ENCODE measurements at regions not wholly inside any gene's neighbourhood (a gene's known extent, or its start where the extent isn't known, plus 50 kb on each side); places are given as distances from the start of the nearest gene placed in this dataset.

DNA sequence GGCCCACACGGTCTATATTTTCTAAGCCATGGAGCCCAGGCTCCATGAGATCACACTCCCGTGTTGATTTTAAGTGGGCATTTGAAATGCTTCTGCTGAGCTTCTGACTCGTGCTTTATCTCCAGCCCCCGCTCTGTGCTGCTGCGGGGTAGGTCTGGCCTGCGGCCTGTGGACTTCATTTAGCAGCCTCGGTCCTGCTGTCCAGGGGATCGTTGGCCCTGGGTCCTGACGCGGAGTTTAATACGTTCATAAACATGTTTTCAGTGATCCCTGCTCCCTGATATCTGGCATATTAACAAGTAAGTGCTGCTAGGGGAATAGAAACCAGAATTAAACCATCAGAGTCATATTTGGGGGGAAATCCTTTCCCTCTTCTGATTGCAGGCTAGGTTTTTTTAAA lies 540.3 kb upstream of the MGMT start:
- Histone ChIP-seq H3K4me3 (ENCODE audit: low read depth, low read length, poor library complexity, severe bottlenecking) (no peak overlapping the region), H3K27me3 (ENCODE audit: insufficient read depth, low read length) (no peaks in the 10 kb centered on the region), H3K9ac (ENCODE audit: low read length) (no peak overlapping the region), H3K9me2 (ENCODE audit: low read depth, low read length) (no peaks in the 10 kb centered on the region), H3F3A (ENCODE audit: insufficient read depth, low read length) (no peaks in the 10 kb centered on the region), H3K4me2 (ENCODE audit: low read length) (no peak overlapping the region), H3K4me1 (ENCODE audit: insufficient read depth, low read length, severe bottlenecking) (no peaks in the 10 kb centered on the region), H2AFZ (ENCODE audit: low read length) (no peak overlapping the region), H4K20me1 (ENCODE audit: insufficient read depth, low read length) (no peaks in the 10 kb centered on the region), H3K79me2 (ENCODE audit: insufficient read depth, low read length) (no peaks in the 10 kb centered on the region), H3K36me3 (ENCODE audit: insufficient read depth, low read length) (no peaks in the 10 kb centered on the region), H3K9me3 (ENCODE audit: low read length) (no peaks in the 10 kb centered on the region), H3K27ac (ENCODE audit: low read depth, low read length, poor library complexity, severe bottlenecking) (no peak overlapping the region)
- no peak for TF ChIP-seq EZH2 (IDR thresholded peaks at IDR 0.05; ENCODE audit: borderline replicate concordance, low read length)
- TF ChIP-seq, protein P1, sequence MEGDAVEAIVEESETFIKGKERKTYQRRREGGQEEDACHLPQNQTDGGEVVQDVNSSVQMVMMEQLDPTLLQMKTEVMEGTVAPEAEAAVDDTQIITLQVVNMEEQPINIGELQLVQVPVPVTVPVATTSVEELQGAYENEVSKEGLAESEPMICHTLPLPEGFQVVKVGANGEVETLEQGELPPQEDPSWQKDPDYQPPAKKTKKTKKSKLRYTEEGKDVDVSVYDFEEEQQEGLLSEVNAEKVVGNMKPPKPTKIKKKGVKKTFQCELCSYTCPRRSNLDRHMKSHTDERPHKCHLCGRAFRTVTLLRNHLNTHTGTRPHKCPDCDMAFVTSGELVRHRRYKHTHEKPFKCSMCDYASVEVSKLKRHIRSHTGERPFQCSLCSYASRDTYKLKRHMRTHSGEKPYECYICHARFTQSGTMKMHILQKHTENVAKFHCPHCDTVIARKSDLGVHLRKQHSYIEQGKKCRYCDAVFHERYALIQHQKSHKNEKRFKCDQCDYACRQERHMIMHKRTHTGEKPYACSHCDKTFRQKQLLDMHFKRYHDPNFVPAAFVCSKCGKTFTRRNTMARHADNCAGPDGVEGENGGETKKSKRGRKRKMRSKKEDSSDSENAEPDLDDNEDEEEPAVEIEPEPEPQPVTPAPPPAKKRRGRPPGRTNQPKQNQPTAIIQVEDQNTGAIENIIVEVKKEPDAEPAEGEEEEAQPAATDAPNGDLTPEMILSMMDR (IDR thresholded peaks at IDR 0.05; ENCODE audit: low read length), result no peak

DNA sequence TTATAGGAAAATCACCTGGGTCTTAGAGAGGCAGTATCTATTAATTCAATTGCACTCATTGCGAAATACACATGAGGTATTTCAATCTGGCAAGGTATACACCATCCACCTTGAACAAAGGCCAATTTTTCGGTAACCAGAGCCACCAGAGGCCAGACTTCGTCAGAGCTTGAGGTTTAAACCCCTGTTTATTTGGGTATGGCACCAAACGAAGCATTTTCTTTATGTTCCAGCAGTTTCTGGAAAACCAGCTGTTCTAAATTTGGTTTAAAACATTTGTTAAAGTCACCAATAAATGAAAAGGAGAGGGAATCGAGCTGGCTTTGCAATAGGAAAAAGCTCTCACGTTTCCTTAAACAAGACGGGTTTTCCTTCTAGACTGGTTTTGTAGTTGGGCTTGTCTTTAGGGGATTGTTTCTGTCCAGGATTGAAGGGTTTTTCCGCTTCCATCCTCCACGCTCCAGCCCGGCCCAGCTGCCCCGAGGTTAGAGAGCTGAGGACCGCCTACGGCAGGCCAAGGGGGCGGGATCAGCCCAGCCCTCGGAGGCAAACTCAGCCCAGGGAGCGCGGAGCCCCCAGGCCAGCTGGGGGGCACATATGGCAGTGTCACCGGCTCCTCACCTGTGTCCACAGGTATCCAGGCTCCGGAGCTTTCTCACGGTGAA lies 539.4 kb upstream of the MGMT start:
- Histone ChIP-seq H3K9me3 (ENCODE audit: low read length) (no peaks in the 10 kb centered on the region), H3K4me3 (ENCODE audit: low read depth, low read length, poor library complexity, severe bottlenecking) (no peak overlapping the region), H4K20me1 (ENCODE audit: insufficient read depth, low read length) (no peaks in the 10 kb centered on the region), H3K27me3 (ENCODE audit: insufficient read depth, low read length) (no peaks in the 10 kb centered on the region), H3F3A (ENCODE audit: insufficient read depth, low read length) (no peaks in the 10 kb centered on the region), H3K4me1 (ENCODE audit: insufficient read depth, low read length, severe bottlenecking) (no peaks in the 10 kb centered on the region), H3K27ac (ENCODE audit: low read depth, low read length, poor library complexity, severe bottlenecking) (no peak overlapping the region), H3K4me2 (ENCODE audit: low read length) (no peak overlapping the region), H3K79me2 (ENCODE audit: insufficient read depth, low read length) (no peaks in the 10 kb centered on the region), H2AFZ (ENCODE audit: low read length) (no peak overlapping the region), H3K36me3 (ENCODE audit: insufficient read depth, low read length) (no peaks in the 10 kb centered on the region), H3K9me2 (ENCODE audit: low read depth, low read length) (no peaks in the 10 kb centered on the region), H3K9ac (ENCODE audit: low read length) (no peak overlapping the region)
- TF ChIP-seq, protein P1 (IDR thresholded peaks at IDR 0.05; ENCODE audit: low read length), result no peak
- TF ChIP-seq EZH2 (IDR thresholded peaks at IDR 0.05; ENCODE audit: borderline replicate concordance, low read length), result no peak

DNA sequence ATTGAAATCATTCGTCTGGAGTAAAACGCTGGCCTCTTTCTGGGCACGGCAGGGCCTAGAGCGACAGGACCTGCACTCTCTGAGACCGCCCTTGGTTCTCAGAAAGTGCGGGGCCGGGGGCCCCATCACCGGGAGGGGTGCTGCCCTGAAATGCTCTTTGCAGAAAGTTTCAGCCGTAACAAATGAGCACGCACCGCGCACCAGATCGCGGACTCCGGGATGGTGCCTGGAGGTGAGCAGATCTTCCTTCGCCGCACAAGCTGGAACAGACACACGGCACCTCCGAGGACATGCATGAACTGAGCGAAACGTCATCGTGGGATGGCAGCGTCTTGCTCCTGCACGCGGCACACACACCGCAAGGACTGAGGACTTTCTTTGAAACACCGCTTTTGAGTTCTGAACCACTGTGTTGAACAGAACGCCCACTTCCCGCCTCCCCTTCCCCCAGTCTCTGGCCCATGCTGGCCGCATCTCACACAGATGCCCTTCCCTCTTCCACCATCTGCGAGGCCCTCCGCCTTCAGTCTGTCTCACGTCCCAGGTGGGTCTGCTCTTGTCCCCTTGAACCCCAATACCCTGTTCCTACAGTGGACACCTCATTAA lies 538.7 kb upstream of the MGMT start:
- no peaks in the 10 kb centered on the region for H3K9me2 ChIP-seq (ENCODE audit: low read depth, low read length)
- H3K27me3 ChIP-seq (ENCODE audit: insufficient read depth, low read length), result no peaks in the 10 kb centered on the region
- no peak overlapping the region for H3K4me2 ChIP-seq (ENCODE audit: low read length)
- H3K27ac ChIP-seq (ENCODE audit: low read depth, low read length, poor library complexity, severe bottlenecking), result no peak overlapping the region
- H3K79me2 ChIP-seq (ENCODE audit: insufficient read depth, low read length), result no peaks in the 10 kb centered on the region
- no peaks in the 10 kb centered on the region for H3K9me3 ChIP-seq (ENCODE audit: low read length)
- H2AFZ ChIP-seq (ENCODE audit: low read length), result no peak overlapping the region
- H4K20me1 ChIP-seq (ENCODE audit: insufficient read depth, low read length), result no peaks in the 10 kb centered on the region
- H3K4me3 ChIP-seq (ENCODE audit: low read depth, low read length, poor library complexity, severe bottlenecking), result no peak overlapping the region
- no peaks in the 10 kb centered on the region for H3K36me3 ChIP-seq (ENCODE audit: insufficient read depth, low read length)
- H3F3A ChIP-seq (ENCODE audit: insufficient read depth, low read length), result no peaks in the 10 kb centered on the region
- TF ChIP-seq EZH2 (IDR thresholded peaks at IDR 0.05; ENCODE audit: borderline replicate concordance, low read length), result no peak
- TF ChIP-seq, protein P1 (IDR thresholded peaks at IDR 0.05; ENCODE audit: low read length), result no peak
- no peak overlapping the region for H3K9ac ChIP-seq (ENCODE audit: low read length)
- H3K4me1 ChIP-seq (ENCODE audit: insufficient read depth, low read length, severe bottlenecking), result no peaks in the 10 kb centered on the region
